ENCODE measurements at regions not wholly inside any gene's neighbourhood (a gene's known extent, or its start where the extent isn't known, plus 50 kb on each side); places are given as distances from the start of the nearest gene placed in this dataset.

GRCh38 chr5:145495196-145495595 is 339.9 kb downstream of the PRELID2 start:
- TF ChIP-seq, protein P1, sequence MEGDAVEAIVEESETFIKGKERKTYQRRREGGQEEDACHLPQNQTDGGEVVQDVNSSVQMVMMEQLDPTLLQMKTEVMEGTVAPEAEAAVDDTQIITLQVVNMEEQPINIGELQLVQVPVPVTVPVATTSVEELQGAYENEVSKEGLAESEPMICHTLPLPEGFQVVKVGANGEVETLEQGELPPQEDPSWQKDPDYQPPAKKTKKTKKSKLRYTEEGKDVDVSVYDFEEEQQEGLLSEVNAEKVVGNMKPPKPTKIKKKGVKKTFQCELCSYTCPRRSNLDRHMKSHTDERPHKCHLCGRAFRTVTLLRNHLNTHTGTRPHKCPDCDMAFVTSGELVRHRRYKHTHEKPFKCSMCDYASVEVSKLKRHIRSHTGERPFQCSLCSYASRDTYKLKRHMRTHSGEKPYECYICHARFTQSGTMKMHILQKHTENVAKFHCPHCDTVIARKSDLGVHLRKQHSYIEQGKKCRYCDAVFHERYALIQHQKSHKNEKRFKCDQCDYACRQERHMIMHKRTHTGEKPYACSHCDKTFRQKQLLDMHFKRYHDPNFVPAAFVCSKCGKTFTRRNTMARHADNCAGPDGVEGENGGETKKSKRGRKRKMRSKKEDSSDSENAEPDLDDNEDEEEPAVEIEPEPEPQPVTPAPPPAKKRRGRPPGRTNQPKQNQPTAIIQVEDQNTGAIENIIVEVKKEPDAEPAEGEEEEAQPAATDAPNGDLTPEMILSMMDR (IDR thresholded peaks at IDR 0.05), result no peak

GRCh38 chr5:145493435-145493834 is 341.7 kb downstream of the PRELID2 start:
- TF ChIP-seq, protein P1 (IDR thresholded peaks at IDR 0.05), result no peak

GRCh38 chr5:145489516-145489915 is 345.6 kb downstream of the PRELID2 start:
- TF ChIP-seq, protein P1 (IDR thresholded peaks at IDR 0.05), result no peak

DNA sequence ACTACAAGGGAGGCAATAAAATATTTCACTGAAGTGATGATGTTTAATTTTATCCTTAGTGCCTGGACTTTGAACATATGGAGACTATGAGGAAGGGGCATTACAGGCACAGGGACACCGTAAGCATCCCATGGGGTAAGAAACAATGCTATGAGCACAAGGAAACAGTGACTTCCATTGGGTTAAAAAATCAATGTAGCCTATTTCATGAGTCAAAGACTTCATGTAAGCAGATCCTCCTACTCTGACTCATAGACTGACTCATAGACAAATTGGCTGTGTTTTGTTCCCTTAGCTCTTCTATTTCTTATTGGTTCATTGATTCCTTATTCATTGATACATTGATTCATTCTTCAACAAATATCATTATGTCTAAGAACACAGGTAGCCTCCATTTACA is 351.0 kb downstream of the PRELID2 start:
- TF ChIP-seq, protein P1 (IDR thresholded peaks at IDR 0.05), result no peak

DNA sequence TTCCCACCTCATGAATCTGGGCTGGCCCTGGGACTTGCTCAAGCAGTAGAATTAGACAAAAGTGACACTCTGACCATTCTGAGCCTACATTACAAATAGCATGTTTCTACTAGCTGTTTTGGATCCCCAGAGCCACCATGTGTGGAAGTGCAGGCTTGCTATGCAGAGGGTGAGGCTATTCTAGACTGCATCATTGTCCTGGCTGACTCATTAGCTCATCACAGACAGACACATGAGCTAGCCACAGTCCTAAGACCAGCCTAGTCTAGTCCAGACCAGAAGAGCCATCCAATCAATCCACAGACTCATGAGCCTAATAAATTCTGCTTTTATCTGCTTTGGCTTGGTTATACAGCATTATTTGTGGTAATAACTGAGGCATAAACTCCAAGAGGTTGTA is 351.9 kb downstream of the PRELID2 start:
- TF ChIP-seq, protein P1 (IDR thresholded peaks at IDR 0.05), result no peak

DNA sequence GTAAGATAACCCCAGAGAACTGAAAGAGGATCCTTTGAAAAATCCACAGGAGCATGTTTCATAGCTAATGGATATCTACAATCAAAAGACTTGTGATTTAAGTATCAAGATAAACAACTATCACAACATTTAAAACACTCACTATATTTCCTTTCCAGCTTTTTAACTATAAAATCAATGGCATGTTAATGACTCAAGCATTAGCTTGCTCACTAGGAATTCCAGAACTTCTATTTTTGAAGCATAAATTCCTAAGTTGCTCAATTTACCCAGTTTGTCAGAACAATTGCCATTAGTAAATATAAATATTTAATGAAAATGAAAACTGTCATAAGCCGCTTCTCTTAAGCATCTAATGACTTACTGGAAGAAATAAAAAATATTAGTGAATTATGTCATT is 355.3 kb downstream of the PRELID2 start:
- TF ChIP-seq, protein P1 (IDR thresholded peaks at IDR 0.05), result no peak

DNA sequence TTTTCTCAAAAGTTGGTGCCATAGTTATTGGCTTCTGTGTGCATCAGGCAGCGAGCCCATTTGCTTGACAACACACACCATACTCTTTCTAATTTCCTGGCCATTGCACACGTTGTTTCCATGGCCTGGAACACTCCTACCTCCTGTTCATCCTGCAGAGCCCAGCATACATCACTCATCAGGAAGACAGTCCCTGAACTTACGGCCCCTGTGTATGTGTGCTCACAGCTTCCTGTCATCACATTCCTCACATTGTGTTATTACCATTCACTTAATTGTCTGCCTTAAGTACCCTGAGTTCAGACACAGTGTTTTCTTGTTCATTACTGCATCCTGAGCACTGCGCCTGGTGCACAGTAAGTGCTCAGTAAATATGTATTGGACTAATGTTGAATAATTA is 355.9 kb downstream of the PRELID2 start:
- TF ChIP-seq, protein P1 (IDR thresholded peaks at IDR 0.05), result no peak

DNA sequence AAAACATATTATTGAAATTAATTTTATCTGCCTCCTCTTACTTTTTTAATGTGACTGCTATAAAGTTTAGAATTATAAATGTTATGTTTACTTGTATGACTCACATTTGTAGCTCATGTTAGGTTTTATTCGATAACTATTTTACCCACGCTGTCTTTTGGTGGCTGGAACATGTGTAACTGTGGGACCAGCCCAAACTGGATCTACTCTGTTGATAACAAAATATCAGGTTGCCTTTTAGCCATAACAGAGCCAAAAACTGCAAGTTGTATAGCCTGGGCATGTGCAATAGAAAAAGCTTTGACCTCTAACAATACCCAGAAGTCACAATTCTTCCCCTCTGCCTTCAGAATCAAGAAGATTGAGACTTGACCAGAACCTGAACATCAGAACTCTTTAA is 356.5 kb downstream of the PRELID2 start:
- TF ChIP-seq, protein P1 (IDR thresholded peaks at IDR 0.05), result no peak

Measured in LNCAP (cell line).